GM23338 (cell line): ENCODE measurements at regions not wholly inside any gene's neighbourhood (a gene's known extent, or its start where the extent isn't known, plus 50 kb on each side); places are given as distances from the start of the nearest gene placed in this dataset.
"Not testable (repeated sequence)": the region's sequence is repeated elsewhere in the genome, so short reads cannot be mapped to it uniquely, and the experiment has no call there.

Experiments
- ATAC-seq: fragments of 200-7000 bp; cut with Tn5 transposase; 3 replicates; pipeline ENCODE4 v1.9.1; 2020
- DNase-seq: peaks from one replicate; pipeline ENCODE4 v3.0.0-alpha.2; 2015; ENCODE audit warnings: low spot score
- H2AFZ ChIP-seq: fragments of 200-600 bp; sonication (generic); 2 replicates; pipeline ENCODE4 v1.8.0; 2016; ENCODE audit warnings: antibody characterized with exemption, mild to moderate bottlenecking, moderate library complexity
- H3F3A ChIP-seq: fragments of 200-600 bp; sonication (generic); replicated peaks from 2 replicates; pipeline ENCODE4 v1.8.0; 2017; ENCODE audit warnings: antibody characterized with exemption, mixed run types, low read depth
- H3K27ac ChIP-seq: fragments of 200-600 bp; sonication (generic); 2 replicates; pipeline ENCODE4 v1.6.1; 2016; ENCODE audit warnings: low read depth
- H3K27me3 ChIP-seq: fragments of 200-600 bp; sonication (generic); 2 replicates; pipeline ENCODE4 v1.8.0; 2016; ENCODE audit warnings: mild to moderate bottlenecking, mixed run types, moderate library complexity; ENCODE audit not compliant: insufficient read depth
- H3K36me3 ChIP-seq: fragments of 200-600 bp; sonication (generic); 2 replicates; pipeline ENCODE4 v1.8.0; 2016; ENCODE audit warnings: mild to moderate bottlenecking; ENCODE audit not compliant: insufficient read depth
- H3K4me1 ChIP-seq: fragments of 200-600 bp; sonication (generic); 2 replicates; pipeline ENCODE4 v1.8.0; 2016; ENCODE audit warnings: mild to moderate bottlenecking, moderate library complexity; ENCODE audit not compliant: insufficient read depth
- H3K4me2 ChIP-seq: fragments of 200-600 bp; sonication (generic); 2 replicates; pipeline ENCODE4 v1.7.1; 2017; ENCODE audit warnings: mixed run types
- H3K4me3 ChIP-seq: fragments of 200-600 bp; sonication (generic); 2 replicates; pipeline ENCODE4 v1.6.1; 2016; ENCODE audit warnings: mixed run types
- H3K79me2 ChIP-seq: fragments of 200-600 bp; sonication (generic); replicated peaks from 2 replicates; pipeline ENCODE4 v1.8.0; 2017; ENCODE audit warnings: mild to moderate bottlenecking; ENCODE audit not compliant: insufficient read depth
- H3K9me2 ChIP-seq: fragments of 200-600 bp; sonication (generic); 2 replicates; pipeline ENCODE4 v1.8.0; 2017; ENCODE audit not compliant: insufficient read depth
- H4K20me1 ChIP-seq: fragments of 200-600 bp; sonication (generic); replicated peaks from 2 replicates; pipeline ENCODE4 v1.8.0; 2017; ENCODE audit warnings: mild to moderate bottlenecking; ENCODE audit not compliant: insufficient read depth
- H3K27ac Mint-ChIP-seq: 2 replicates; pipeline ENCODE4 v1.8.0; 2020; ENCODE audit warnings: inconsistent platforms, mild to moderate bottlenecking, moderate library complexity, mixed read lengths
- H3K27me3 Mint-ChIP-seq: 3 replicates; pipeline ENCODE4 v1.8.0; 2022; ENCODE audit warnings: low read depth, mild to moderate bottlenecking, moderate library complexity, mixed read lengths, inconsistent platforms; ENCODE audit not compliant: insufficient read depth, poor library complexity
- H3K36me3 Mint-ChIP-seq: 3 replicates; pipeline ENCODE4 v1.8.0; 2021; ENCODE audit warnings: low read depth, mild to moderate bottlenecking, inconsistent platforms, moderate library complexity, mixed read lengths
- H3K4me1 Mint-ChIP-seq: 3 replicates; pipeline ENCODE4 v1.8.0; 2020; ENCODE audit warnings: mild to moderate bottlenecking, inconsistent platforms, mixed read lengths
- H3K4me3 Mint-ChIP-seq: 3 replicates; pipeline ENCODE4 v1.8.0; 2021; ENCODE audit warnings: moderate library complexity, mild to moderate bottlenecking, inconsistent platforms, mixed read lengths
- H3K9me3 Mint-ChIP-seq: 3 replicates; pipeline ENCODE4 v1.8.0; 2020; ENCODE audit warnings: moderate library complexity, mild to moderate bottlenecking, inconsistent platforms, mixed read lengths
- CREB1 ChIP-seq: fragments of 250-450 bp; sonication (Bioruptor Pico); IDR thresholded peaks from 2 replicates; pipeline ENCODE4 v1.5.0; 2020; ENCODE audit warnings: low read depth, mild to moderate bottlenecking, moderate library complexity
- CTCF ChIP-seq, 2 experiments: fragments of 200-600 bp in 1 of 2; sonication (generic) in 1 of 2; conservative IDR thresholded peaks; 2 replicates each; pipeline versions ENCODE4 v1.5.1 to v1.6.1; 2016 to 2017; ENCODE audit warnings: antibody characterized with exemption in 2 of 2, low read depth in 2 of 2, mild to moderate bottlenecking in 2 of 2, moderate library complexity in 1 of 2
- NANOG ChIP-seq: IDR thresholded peaks from 2 replicates; pipeline ENCODE4 v1.6.1; 2016; ENCODE audit warnings: antibody characterized with exemption, borderline replicate concordance
- POLR2AphosphoS5 ChIP-seq: IDR thresholded peaks from 2 replicates; pipeline ENCODE4 v1.6.1; 2016; ENCODE audit warnings: antibody characterized with exemption, low read depth
- REST ChIP-seq: IDR thresholded peaks from one replicate; pipeline ENCODE4 v1.6.1; 2018; ENCODE audit warnings: antibody characterized with exemption; ENCODE audit not compliant: unreplicated experiment
- ZNF114 ChIP-seq: fragments of 250-450 bp; sonication (Bioruptor Pico); IDR thresholded peaks from 2 replicates; pipeline ENCODE4 v1.5.0; 2020; ENCODE audit warnings: mild to moderate bottlenecking, moderate library complexity

GRCh38 chr9:85319936-85320656 lies 421.7 kb downstream of the AGTPBP1 start:
- no peaks in the 10 kb centered on the region for H3K27me3 Mint-ChIP-seq
- Histone ChIP-seq H2AFZ (no peak overlapping the region), H3K9me2 (peaks cover 19% of the 10 kb centered on the region; the same call in 1 of the 2 replicates), H3K79me2 (no peaks in the 10 kb centered on the region), H3K36me3 (no peaks in the 10 kb centered on the region), H4K20me1 (no peaks in the 10 kb centered on the region), H3F3A (no peaks in the 10 kb centered on the region), H3K4me1 (no peaks in the 10 kb centered on the region), H3K4me3 (no peak overlapping the region), H3K27me3 (no peaks in the 10 kb centered on the region), H3K27ac (no peak overlapping the region), H3K4me2 (no peak overlapping the region)
- H3K9me3 Mint-ChIP-seq: peaks cover 4% of the 10 kb centered on the region; the same call in 2 of the 3 replicates
- H3K4me1 Mint-ChIP-seq: no peaks in the 10 kb centered on the region
- H3K4me3 Mint-ChIP-seq: no peak overlapping the region
- H3K36me3 Mint-ChIP-seq: no peaks in the 10 kb centered on the region
- no peak for TF ChIP-seq NANOG
- no peak for TF ChIP-seq REST
- TF ChIP-seq CREB1 (CRISPR knock-in tag): no peak
- no peak overlapping the region for H3K27ac Mint-ChIP-seq
- ATAC-seq (no peak), DNase-seq (no peak)

- H3K4me2 ChIP-seq, H3K4me1 Mint-ChIP-seq, ATAC-seq, H3K27ac Mint-ChIP-seq, H3K4me3 Mint-ChIP-seq, H4K20me1 ChIP-seq, H3K79me2 ChIP-seq, H3K27ac ChIP-seq, H3K4me3 ChIP-seq, H3K36me3 Mint-ChIP-seq, H3K27me3 Mint-ChIP-seq, H3K4me1 ChIP-seq, H3K27me3 ChIP-seq, H3K9me2 ChIP-seq, H3F3A ChIP-seq, H3K36me3 ChIP-seq, DNase-seq, H2AFZ ChIP-seq: not testable (repeated sequence)
- H3K9me3 Mint-ChIP-seq: peaks cover 14% of the 10 kb centered on the region
These were observed 426.2 kb downstream of the AGTPBP1 start for GRCh38 chr9:85315535-85315934.

GRCh38 chr9:85310573-85310972 lies 431.2 kb downstream of the AGTPBP1 start:
- no peak for DNase-seq
- H3K27me3 Mint-ChIP-seq: peaks cover 1% of the 10 kb centered on the region
- no peaks in the 10 kb centered on the region for H3K79me2 ChIP-seq
- H3K4me1 Mint-ChIP-seq: no peaks in the 10 kb centered on the region
- H3K4me3 Mint-ChIP-seq: no peak overlapping the region
- H3K4me2 ChIP-seq: no peak overlapping the region
- no peaks in the 10 kb centered on the region for H4K20me1 ChIP-seq
- peaks cover 2% of the 10 kb centered on the region for H3K9me2 ChIP-seq
- no peaks in the 10 kb centered on the region for H3K4me1 ChIP-seq
- no peaks in the 10 kb centered on the region for H3K36me3 ChIP-seq
- no peak overlapping the region for H3K27ac Mint-ChIP-seq
- no peak overlapping the region for H2AFZ ChIP-seq
- H3K27me3 ChIP-seq: no peaks in the 10 kb centered on the region
- H3F3A ChIP-seq: no peaks in the 10 kb centered on the region
- ATAC-seq: no peak
- no peak overlapping the region for H3K27ac ChIP-seq
- no peak overlapping the region for H3K4me3 ChIP-seq
- no peaks in the 10 kb centered on the region; the same call in 2 of the 3 replicates for H3K36me3 Mint-ChIP-seq
- H3K9me3 Mint-ChIP-seq: peaks cover 18% of the 10 kb centered on the region; the same call in 2 of the 3 replicates
- TF ChIP-seq POLR2AphosphoS5 (no peak), ZNF114 (no peak), CREB1 (CRISPR knock-in tag) (no peak), CTCF (conservative IDR thresholded peaks at IDR 0.05; ENCODE audit: low read depth in 2 of 2) (no peak)
